Activated CD4-positive, alpha-beta T cell treated with anti-CD3 and anti-CD28 coated beads, Interleukin-2, amount 10 ng/mL, durations not matched to agents 24 days and 14 days (primary cell): ENCODE measurements at regions not wholly inside any gene's neighbourhood (a gene's known extent, or its start where the extent isn't known, plus 50 kb on each side); places are given as distances from the start of the nearest gene placed in this dataset.

Source experiments
- DNase-seq: peaks from one replicate; pipeline ENCODE4 v3.0.0; 2022
- H3K27ac Mint-ChIP-seq: one replicate; pipeline ENCODE4 v1.8.0; 2022; ENCODE audit warnings: mild to moderate bottlenecking, mixed read lengths
- H3K27me3 Mint-ChIP-seq: one replicate; pipeline ENCODE4 v1.8.0; 2022; ENCODE audit warnings: mixed read lengths
- H3K36me3 Mint-ChIP-seq: one replicate; pipeline ENCODE4 v1.8.0; 2022; ENCODE audit warnings: low read depth, mild to moderate bottlenecking, mixed read lengths
- H3K4me1 Mint-ChIP-seq: one replicate; pipeline ENCODE4 v1.8.0; 2021; ENCODE audit warnings: mixed read lengths
- H3K4me3 Mint-ChIP-seq: one replicate; pipeline ENCODE4 v1.8.0; 2022; ENCODE audit warnings: mild to moderate bottlenecking, moderate library complexity, mixed read lengths
- H3K9me3 Mint-ChIP-seq: one replicate; pipeline ENCODE4 v1.8.0; 2021; ENCODE audit warnings: mixed read lengths
- intact Hi-C: fragments of 100-400 bp; cut with micrococcal nuclease; formaldehyde crosslinking; loops from one replicate; pipeline ENCODE4 v1.15.1; 2023

- H3K27ac Mint-ChIP-seq = no peak overlapping the region
- no peaks in the 10 kb centered on the region for H3K4me1 Mint-ChIP-seq
- H3K4me3 Mint-ChIP-seq = no peak overlapping the region
- no peak for DNase-seq
- no peaks in the 10 kb centered on the region for H3K27me3 Mint-ChIP-seq
- peaks cover 4% of the 10 kb centered on the region for H3K9me3 Mint-ChIP-seq
- no peaks in the 10 kb centered on the region for H3K36me3 Mint-ChIP-seq
- intact Hi-C loops = no loop called here
These were observed 289.9 kb upstream of the PRR20A start for GRCh38 chr13:56850852-56851251.

DNA sequence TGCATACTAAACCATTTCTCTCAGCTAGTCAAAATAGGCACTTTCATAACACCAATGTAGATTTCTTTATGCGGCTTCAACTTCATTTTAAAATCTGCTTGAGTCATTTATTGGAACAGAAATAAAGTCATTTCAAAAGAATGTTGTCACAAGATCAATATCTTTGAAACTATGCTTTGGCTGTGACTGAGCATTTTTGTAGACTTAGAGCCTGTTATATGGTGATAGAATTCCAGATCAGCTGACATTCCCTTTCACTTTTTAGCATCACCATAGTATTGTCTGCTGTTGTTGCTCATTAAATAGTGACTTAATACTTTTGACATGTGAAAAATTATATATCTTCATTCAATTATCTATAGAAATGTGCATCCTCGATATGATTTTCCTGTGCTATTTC lies 279.2 kb upstream of the PRR20A start:
- no peak overlapping the region for H3K27ac Mint-ChIP-seq

GRCh38 chr13:56864451-56864850 lies 276.3 kb upstream of the PRR20A start:
- no peaks in the 10 kb centered on the region for H3K4me1 Mint-ChIP-seq
- H3K27me3 Mint-ChIP-seq = no peaks in the 10 kb centered on the region
- no peaks in the 10 kb centered on the region for H3K36me3 Mint-ChIP-seq
- H3K27ac Mint-ChIP-seq = no peak overlapping the region
- no peaks in the 10 kb centered on the region for H3K9me3 Mint-ChIP-seq
- intact Hi-C loops = no loop called here
- H3K4me3 Mint-ChIP-seq = no peak overlapping the region
- DNase-seq = no peak

More for the DNA sequence above, 279.2 kb upstream of the PRR20A start:
- H3K4me3 Mint-ChIP-seq = no peak overlapping the region
- H3K36me3 Mint-ChIP-seq = no peaks in the 10 kb centered on the region
- intact Hi-C loops = no loop called here
- no peaks in the 10 kb centered on the region for H3K4me1 Mint-ChIP-seq
- no peaks in the 10 kb centered on the region for H3K9me3 Mint-ChIP-seq
- H3K27me3 Mint-ChIP-seq = no peaks in the 10 kb centered on the region
- DNase-seq = no peak

DNA sequence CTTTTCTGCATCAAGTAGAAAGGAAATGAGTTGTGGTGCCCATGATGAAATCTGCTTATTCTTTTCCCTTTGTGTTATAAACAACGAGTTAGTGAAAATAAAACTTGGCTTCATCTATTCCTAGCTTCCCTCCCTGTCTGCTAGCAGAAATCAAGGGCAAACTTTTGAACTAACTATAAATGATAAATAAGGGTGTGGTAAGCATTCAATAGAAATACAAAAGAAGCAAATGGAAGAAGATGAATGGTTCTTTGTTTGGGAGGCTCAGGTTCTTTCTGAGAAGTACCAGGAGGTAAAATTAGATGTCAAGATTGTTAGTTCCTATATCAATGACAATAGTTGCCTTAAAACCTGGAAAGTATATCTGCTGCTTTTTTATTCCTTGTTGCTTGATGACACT lies 275.3 kb upstream of the PRR20A start:
- intact Hi-C loops = no loop called here
- Mint-ChIP-seq H3K27ac (no peak overlapping the region), H3K27me3 (no peaks in the 10 kb centered on the region), H3K9me3 (no peaks in the 10 kb centered on the region), H3K36me3 (no peaks in the 10 kb centered on the region), H3K4me1 (no peaks in the 10 kb centered on the region), H3K4me3 (no peak overlapping the region)
- DNase-seq = no peak

- no peaks in the 10 kb centered on the region for H3K27me3 Mint-ChIP-seq
- H3K27ac Mint-ChIP-seq = no peak overlapping the region
- no peak overlapping the region for H3K4me3 Mint-ChIP-seq
- H3K9me3 Mint-ChIP-seq = peaks cover 3% of the 10 kb centered on the region
- intact Hi-C loops = no loop called here
- H3K4me1 Mint-ChIP-seq = no peaks in the 10 kb centered on the region
- H3K36me3 Mint-ChIP-seq = no peaks in the 10 kb centered on the region
- DNase-seq = no peak
These were observed 271.0 kb upstream of the PRR20A start for GRCh38 chr13:56869671-56870070.

DNA sequence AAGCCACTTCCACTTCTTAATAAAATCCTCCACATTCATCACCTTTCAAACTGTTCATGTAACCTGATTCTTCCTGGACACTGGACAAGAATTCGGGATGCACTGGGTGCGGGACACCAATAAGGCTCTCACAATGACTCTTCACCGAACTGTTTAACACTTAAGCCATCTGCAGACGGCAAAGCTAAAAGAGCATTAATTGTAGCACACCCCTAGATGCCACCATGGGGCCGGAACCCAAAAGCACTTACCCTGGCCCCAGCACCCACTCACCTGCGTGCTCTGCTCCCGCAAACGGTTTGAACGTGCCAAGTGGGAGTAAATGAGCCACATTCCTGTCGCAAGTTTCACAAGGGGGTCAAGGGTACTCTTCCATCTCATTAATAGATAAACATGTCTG lies 254.3 kb upstream of the PRR20A start:
- Mint-ChIP-seq H3K27me3 (no peaks in the 10 kb centered on the region), H3K9me3 (no peaks in the 10 kb centered on the region), H3K27ac (no peak overlapping the region), H3K36me3 (no peaks in the 10 kb centered on the region), H3K4me3 (no peak overlapping the region), H3K4me1 (no peaks in the 10 kb centered on the region)
- no peak for DNase-seq
- intact Hi-C loops = no loop called here

- no peaks in the 10 kb centered on the region for H3K27me3 Mint-ChIP-seq
- intact Hi-C loops = no loop called here
- no peaks in the 10 kb centered on the region for H3K4me1 Mint-ChIP-seq
- no peak overlapping the region for H3K4me3 Mint-ChIP-seq
- no peak for DNase-seq
- no peaks in the 10 kb centered on the region for H3K9me3 Mint-ChIP-seq
- H3K36me3 Mint-ChIP-seq = no peaks in the 10 kb centered on the region
- no peak overlapping the region for H3K27ac Mint-ChIP-seq
These were observed 252.3 kb upstream of the PRR20A start for GRCh38 chr13:56888455-56888854.

DNA sequence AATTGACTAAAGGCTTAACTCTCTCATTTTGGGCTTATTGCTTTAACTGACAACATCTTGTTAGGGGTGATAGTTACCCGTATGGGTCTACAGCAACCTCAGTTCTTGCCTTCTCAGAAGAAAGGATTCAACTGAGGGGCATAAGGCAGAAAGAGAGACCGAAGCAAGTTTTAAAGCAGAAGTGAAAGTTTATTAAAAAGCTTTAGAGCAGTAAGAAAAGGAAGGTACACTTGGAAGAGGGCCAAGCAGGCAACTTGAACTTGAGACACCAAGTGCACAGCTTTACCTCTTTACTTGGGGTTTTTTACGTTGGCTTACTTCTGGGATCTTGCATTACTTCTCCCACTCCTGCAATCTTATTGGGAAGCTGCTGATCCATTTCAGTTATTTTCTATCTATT lies 246.9 kb upstream of the PRR20A start:
- no peak overlapping the region for H3K4me3 Mint-ChIP-seq
- H3K36me3 Mint-ChIP-seq = no peaks in the 10 kb centered on the region
- intact Hi-C loops = no loop called here
- H3K9me3 Mint-ChIP-seq = no peaks in the 10 kb centered on the region
- H3K4me1 Mint-ChIP-seq = no peaks in the 10 kb centered on the region
- no peak overlapping the region for H3K27ac Mint-ChIP-seq
- DNase-seq = no peak
- H3K27me3 Mint-ChIP-seq = no peaks in the 10 kb centered on the region

DNA sequence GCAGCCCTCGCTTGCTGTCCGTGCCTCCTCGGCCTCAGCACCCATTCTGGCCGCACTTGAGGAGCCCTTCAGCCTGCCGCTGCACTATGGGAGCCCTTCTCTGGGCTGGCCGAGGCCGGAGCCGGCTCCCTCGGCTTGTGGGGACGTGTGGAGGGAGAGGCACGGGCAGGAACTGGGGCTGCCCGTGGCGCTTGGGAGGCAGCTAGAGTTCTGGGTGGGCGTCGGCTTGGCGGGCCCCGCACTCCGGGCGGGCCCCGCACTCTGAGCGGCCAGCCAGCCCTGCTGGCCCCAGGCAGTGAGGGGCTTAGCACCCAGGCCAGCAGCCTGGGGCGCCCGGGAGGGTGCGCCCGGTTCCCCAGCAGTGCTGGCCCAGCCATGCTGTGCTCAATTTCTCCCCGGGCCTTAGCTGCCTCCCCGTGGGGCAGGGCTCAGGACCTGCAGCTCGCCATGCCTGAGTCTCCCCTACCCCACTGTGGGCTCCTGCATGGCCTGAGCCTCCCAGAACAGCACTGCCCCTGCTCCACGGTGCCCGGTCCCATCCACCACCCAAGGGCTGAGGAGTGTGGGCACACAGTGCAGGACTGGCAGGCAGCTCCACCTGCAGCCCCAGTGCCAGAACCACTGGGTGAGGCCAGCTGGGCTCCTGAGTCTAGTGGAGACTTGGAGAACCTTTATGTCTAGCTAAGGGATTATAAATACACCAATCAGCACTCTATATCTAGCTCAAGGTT lies 240.0 kb upstream of the PRR20A start:
- no peak for DNase-seq
- H3K27me3 Mint-ChIP-seq = no peaks in the 10 kb centered on the region
- no peaks in the 10 kb centered on the region for H3K4me1 Mint-ChIP-seq
- H3K36me3 Mint-ChIP-seq = no peaks in the 10 kb centered on the region
- H3K27ac Mint-ChIP-seq = no peak overlapping the region
- H3K9me3 Mint-ChIP-seq = no peaks in the 10 kb centered on the region
- intact Hi-C loops = no loop called here
- H3K4me3 Mint-ChIP-seq = no peak overlapping the region

DNA sequence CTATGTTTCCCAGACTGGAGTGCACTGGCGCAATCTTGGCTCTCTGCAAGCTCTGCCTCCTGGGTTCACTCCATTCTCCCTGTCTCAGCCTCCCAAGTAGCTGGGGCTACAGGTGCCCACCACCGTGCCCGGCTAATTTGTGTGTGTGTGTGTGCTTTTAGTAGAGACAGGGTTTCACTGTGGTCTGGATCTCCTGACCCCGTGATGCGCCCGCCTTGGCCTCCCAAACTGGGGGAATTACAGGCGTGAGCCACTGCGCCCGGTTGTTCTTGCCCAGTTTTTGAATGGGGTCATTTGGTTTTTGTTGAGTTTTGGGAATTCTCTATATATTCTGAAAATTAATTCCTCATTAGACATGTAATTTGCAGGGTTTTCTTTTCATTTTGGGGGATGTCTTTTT lies 238.4 kb upstream of the PRR20A start:
- intact Hi-C loops = no loop called here

DNA sequence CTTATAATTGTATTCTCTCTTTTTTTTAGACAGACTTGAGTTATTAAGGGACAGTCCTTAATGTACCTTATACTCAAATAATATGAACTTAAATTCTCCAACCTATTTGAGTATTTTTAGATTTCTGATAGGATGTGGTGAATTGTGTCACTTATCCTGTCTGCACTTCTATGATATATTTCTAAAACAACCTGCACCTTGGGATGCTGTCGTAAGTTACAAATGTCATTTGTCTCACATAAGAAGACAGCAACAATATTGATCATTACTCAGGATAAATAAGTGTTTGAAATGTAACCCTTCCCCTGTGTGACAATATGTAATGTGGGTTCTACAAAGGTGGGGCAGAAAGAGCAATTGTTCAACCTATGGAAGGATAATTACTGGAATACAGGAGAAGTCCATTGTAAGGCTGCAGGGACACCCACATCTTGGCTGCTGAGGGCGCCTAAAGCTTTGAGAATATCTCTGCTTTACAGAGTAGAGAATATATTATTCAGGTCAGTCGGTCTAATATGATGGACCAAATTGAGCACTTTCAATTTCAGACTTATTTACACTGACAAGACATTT lies 236.9 kb upstream of the PRR20A start:
- Mint-ChIP-seq H3K27me3 (no peaks in the 10 kb centered on the region), H3K27ac (no peak overlapping the region), H3K36me3 (no peaks in the 10 kb centered on the region), H3K4me3 (no peak overlapping the region), H3K9me3 (no peaks in the 10 kb centered on the region), H3K4me1 (no peaks in the 10 kb centered on the region)
- intact Hi-C loops = no loop called here
- DNase-seq = no peak

More for the DNA sequence above, 238.4 kb upstream of the PRR20A start:
- no peak for DNase-seq
- no peaks in the 10 kb centered on the region for H3K36me3 Mint-ChIP-seq
- no peaks in the 10 kb centered on the region for H3K4me1 Mint-ChIP-seq
- no peak overlapping the region for H3K4me3 Mint-ChIP-seq
- H3K9me3 Mint-ChIP-seq = no peaks in the 10 kb centered on the region
- no peak overlapping the region for H3K27ac Mint-ChIP-seq
- H3K27me3 Mint-ChIP-seq = no peaks in the 10 kb centered on the region

GRCh38 chr13:56906909-56907308 lies 233.8 kb upstream of the PRR20A start:
- Mint-ChIP-seq H3K9me3 (no peaks in the 10 kb centered on the region), H3K27ac (no peak overlapping the region), H3K36me3 (no peaks in the 10 kb centered on the region), H3K27me3 (no peaks in the 10 kb centered on the region), H3K4me1 (no peaks in the 10 kb centered on the region), H3K4me3 (no peak overlapping the region)
- no peak for DNase-seq
- intact Hi-C loops = no loop called here

DNA sequence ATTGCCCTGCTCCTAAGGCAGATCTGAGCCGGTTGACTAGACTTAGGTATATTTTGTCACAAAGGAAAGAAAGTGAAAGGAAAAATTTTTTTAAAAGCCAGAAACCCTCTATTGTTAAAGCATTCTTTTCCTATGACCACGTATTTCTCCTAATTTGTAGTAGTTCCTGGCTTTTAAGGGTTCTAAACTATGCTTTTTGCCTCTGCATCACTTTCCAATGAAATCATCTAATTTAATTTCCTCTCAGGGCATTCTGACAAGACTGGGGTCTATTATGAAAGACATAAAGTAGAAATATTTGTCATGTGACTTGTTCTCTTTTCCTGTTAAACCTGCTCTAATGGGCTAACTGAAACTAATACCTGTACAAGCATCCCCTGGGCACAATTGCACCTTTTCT lies 233.0 kb upstream of the PRR20A start:
- Mint-ChIP-seq H3K27me3 (no peaks in the 10 kb centered on the region), H3K27ac (no peak overlapping the region), H3K4me3 (no peak overlapping the region), H3K9me3 (no peaks in the 10 kb centered on the region), H3K4me1 (no peaks in the 10 kb centered on the region), H3K36me3 (no peaks in the 10 kb centered on the region)
- intact Hi-C loops = no loop called here
- DNase-seq = no peak

GRCh38 chr13:56909896-56910600 lies 230.7 kb upstream of the PRR20A start:
- Mint-ChIP-seq H3K27ac (no peak overlapping the region), H3K4me3 (no peak overlapping the region), H3K36me3 (no peaks in the 10 kb centered on the region), H3K27me3 (no peaks in the 10 kb centered on the region), H3K4me1 (no peaks in the 10 kb centered on the region), H3K9me3 (no peaks in the 10 kb centered on the region)
- DNase-seq = no peak
- intact Hi-C loops = no loop called here
